Neuronal stem cell (in vitro differentiated cells): ENCODE measurements at regions not wholly inside any gene's neighbourhood (a gene's known extent, or its start where the extent isn't known, plus 50 kb on each side); places are given as distances from the start of the nearest gene placed in this dataset.

Experiments used
- DNase-seq: peaks from one replicate; pipeline ENCODE4 v3.0.0-alpha.2; 2013; ENCODE audit warnings: low spot score
- H2AFZ ChIP-seq: one replicate; pipeline ENCODE4 v1.6.1; 2013; ENCODE audit warnings: mild to moderate bottlenecking, low read length, inconsistent platforms
- H2AK5ac ChIP-seq: 2 replicates; pipeline ENCODE4 v1.6.1; 2013; ENCODE audit warnings: low read depth, mild to moderate bottlenecking, inconsistent platforms, low read length, moderate library complexity, mixed read lengths
- H2BK120ac ChIP-seq: 2 replicates; pipeline ENCODE4 v1.6.1; 2013; ENCODE audit warnings: low read depth, mild to moderate bottlenecking, inconsistent platforms, low read length, moderate library complexity, mixed read lengths
- H2BK12ac ChIP-seq: one replicate; pipeline ENCODE4 v1.6.1; 2013; ENCODE audit warnings: low read length, inconsistent platforms
- H2BK15ac ChIP-seq: 2 replicates; pipeline ENCODE4 v1.6.1; 2013; ENCODE audit warnings: mild to moderate bottlenecking, low read length, inconsistent platforms, mixed read lengths
- H2BK5ac ChIP-seq: one replicate; pipeline ENCODE4 v1.6.1; 2013; ENCODE audit warnings: inconsistent platforms, mild to moderate bottlenecking, low read length, moderate library complexity
- H3K14ac ChIP-seq: one replicate; pipeline ENCODE4 v1.6.1; 2013; ENCODE audit warnings: low read length, inconsistent platforms
- H3K18ac ChIP-seq: 2 replicates; pipeline ENCODE4 v1.6.1; 2013; ENCODE audit warnings: low read length, inconsistent platforms
- H3K23ac ChIP-seq: 2 replicates; pipeline ENCODE4 v1.6.1; 2013; ENCODE audit warnings: low read depth, mild to moderate bottlenecking, mixed read lengths, low read length, inconsistent platforms; ENCODE audit not compliant: poor library complexity
- H3K27ac ChIP-seq: replicated peaks from 3 replicates; pipeline ENCODE4 v1.5.1; 2013; ENCODE audit warnings: low read length, inconsistent platforms
- H3K27me3 ChIP-seq, 3 experiments: 2 replicates each; pipeline ENCODE4 v1.6.1; 2013; ENCODE audit warnings: low read length in 3 of 3, mild to moderate bottlenecking in 2 of 3, inconsistent platforms in 1 of 3, low read depth in 1 of 3, mixed read lengths in 1 of 3, moderate library complexity in 1 of 3; ENCODE audit not compliant: control insufficient read depth in 3 of 3, insufficient read depth in 3 of 3
- H3K36me3 ChIP-seq, 2 donors: replicated peaks in 1 of 2; 2 replicates each; pipeline ENCODE4 v1.6.1; 2013; ENCODE audit warnings: low read length in 2 of 2; ENCODE audit not compliant: control insufficient read depth in 2 of 2, insufficient read depth in 2 of 2
- H3K4ac ChIP-seq: 2 replicates; pipeline ENCODE4 v1.6.1; 2013; ENCODE audit warnings: inconsistent platforms, mild to moderate bottlenecking, low read length, moderate library complexity
- H3K4me1 ChIP-seq, 2 donors: 1 replicate in 1 of 2; 2 replicates in 1 of 2; pipeline ENCODE4 v1.6.1; 2013; ENCODE audit warnings: low read length in 2 of 2, low read depth in 1 of 2; ENCODE audit not compliant: control insufficient read depth in 2 of 2, insufficient read depth in 1 of 2
- H3K4me2 ChIP-seq: one replicate; pipeline ENCODE4 v1.6.1; 2013; ENCODE audit warnings: mild to moderate bottlenecking, low read length, inconsistent platforms; ENCODE audit not compliant: insufficient read depth, poor library complexity, severe bottlenecking
- H3K4me3 ChIP-seq, 2 donors: 2 replicates each; pipeline ENCODE4 v1.5.1; 2013; ENCODE audit warnings: low read length in 2 of 2, mild to moderate bottlenecking in 2 of 2, inconsistent platforms in 1 of 2, moderate library complexity in 1 of 2
- H3K79me1 ChIP-seq: one replicate; pipeline ENCODE4 v1.6.1; 2013; ENCODE audit warnings: low read depth, mild to moderate bottlenecking, inconsistent platforms, low read length, moderate library complexity
- H3K9ac ChIP-seq: one replicate; pipeline ENCODE4 v1.6.1; 2013; ENCODE audit warnings: mild to moderate bottlenecking, low read depth, low read length, inconsistent platforms; ENCODE audit not compliant: poor library complexity
- H3K9me3 ChIP-seq, 2 donors: replicated peaks in 1 of 2; 2 replicates each; pipeline versions ENCODE3 to v1.6.1; 2013; ENCODE audit warnings: low read length in 2 of 2, mild to moderate bottlenecking in 2 of 2, inconsistent platforms in 1 of 2, low read depth in 1 of 2, mixed read lengths in 1 of 2, moderate library complexity in 1 of 2; ENCODE audit not compliant: control insufficient read depth in 2 of 2, insufficient read depth in 1 of 2
- H4K8ac ChIP-seq: one replicate; pipeline ENCODE4 v1.6.1; 2013; ENCODE audit warnings: low read depth, mild to moderate bottlenecking, inconsistent platforms, low read length, moderate library complexity
- H4K91ac ChIP-seq: one replicate; pipeline ENCODE4 v1.6.1; 2013; ENCODE audit warnings: low read length, low read depth, mild to moderate bottlenecking, inconsistent platforms; ENCODE audit not compliant: poor library complexity
- WGBS, 2 donors: extraction: QIAGEN DNeasy Blood & Tissue Kit; methylation state at CpG; one replicate each; pipeline ENCODE4 v1.1.7; 2013; ENCODE audit warnings: missing lambda C conversion rate in 2 of 2, mixed read lengths in 1 of 2; ENCODE audit not compliant: insufficient read length in 2 of 2, insufficient replicate concordance in 1 of 2; ENCODE audit errors: extremely low coverage in 2 of 2; 5-methylcytosine and 5-hydroxymethylcytosine counted together

DNA sequence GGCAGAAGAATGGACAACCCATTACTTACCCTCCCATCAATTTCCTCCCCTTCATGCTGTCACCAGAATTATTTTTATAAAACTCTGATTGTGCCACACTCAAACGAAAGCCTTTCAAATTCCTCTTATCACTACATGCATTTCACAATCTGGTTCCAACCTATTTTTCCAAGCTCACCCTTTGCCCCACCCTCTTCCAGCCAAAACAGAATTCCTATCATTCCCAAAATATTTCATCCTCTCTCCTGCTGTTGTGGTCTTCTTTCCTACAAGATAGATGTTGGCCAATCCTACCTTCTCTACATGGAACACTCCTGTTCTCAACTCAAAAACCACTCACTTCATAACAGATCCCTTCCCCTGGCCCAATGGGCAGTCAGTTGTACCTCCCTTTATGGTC is 111.5 kb downstream of the ELAPOR2 start:
- Histone ChIP-seq H3K9me3 (no peaks in the 10 kb centered on the region), H3K27ac (no peak overlapping the region), H3K23ac (no peak overlapping the region), H2BK120ac (no peak overlapping the region), H4K91ac (no peak overlapping the region), H3K4me1 (peaks cover 0 to 8% of the 10 kb centered on the region in 2 donors), H3K27me3 (no peaks in the 10 kb centered on the region), H3K36me3 (no peaks in the 10 kb centered on the region), H3K9ac (no peak overlapping the region), H3K18ac (no peak overlapping the region), H2BK5ac (no peak overlapping the region), H2AK5ac (no peak overlapping the region), H4K8ac (no peak overlapping the region), H3K4me2 (no peak overlapping the region), H3K79me1 (no peaks in the 10 kb centered on the region), H3K4me3 (no peak overlapping the region), H2BK15ac (no peak overlapping the region), H3K14ac (no peak overlapping the region), H2AFZ (no peak overlapping the region), H2BK12ac (no peak overlapping the region), H3K4ac (no peak overlapping the region)
- DNase-seq: no peak
- WGBS, 2 donors: no CpG with 5 or more reads among the region's 1 CpG

GRCh38 chr7:86943447-86943846 is 116.0 kb downstream of the ELAPOR2 start:
- no peak overlapping the region for H2AFZ ChIP-seq
- H3K23ac ChIP-seq: no peak overlapping the region

GRCh38 chr7:86942995-86943394 is 116.5 kb downstream of the ELAPOR2 start:
- Histone ChIP-seq H3K9me3 (no peaks in the 10 kb centered on the region), H2BK15ac (no peak overlapping the region), H3K23ac (no peak overlapping the region), H4K91ac (no peak overlapping the region), H2AK5ac (no peak overlapping the region), H2BK5ac (no peak overlapping the region), H2BK120ac (no peak overlapping the region), H3K14ac (no peak overlapping the region), H3K27me3 (no peaks in the 10 kb centered on the region), H3K4me2 (no peak overlapping the region), H2AFZ (no peak overlapping the region), H2BK12ac (no peak overlapping the region), H4K8ac (no peak overlapping the region), H3K4ac (no peak overlapping the region), H3K9ac (no peak overlapping the region), H3K36me3 (peaks cover 4 to 10% of the 10 kb centered on the region in 2 donors), H3K27ac (no peak overlapping the region), H3K79me1 (no peaks in the 10 kb centered on the region), H3K4me1 (peaks cover under 1 to 2% of the 10 kb centered on the region in 2 donors), H3K18ac (no peak overlapping the region), H3K4me3 (no peak overlapping the region)
- WGBS, 2 donors: no CpG with 5 or more reads among the region's 2 CpGs
- DNase-seq: no peak

More at GRCh38 chr7:86943447-86943846, 116.0 kb downstream of the ELAPOR2 start:
- Histone ChIP-seq H4K8ac (no peak overlapping the region), H3K27ac (no peak overlapping the region), H2BK5ac (no peak overlapping the region), H3K9ac (no peak overlapping the region), H2BK12ac (no peak overlapping the region), H2BK120ac (no peak overlapping the region), H3K14ac (no peak overlapping the region), H3K79me1 (no peaks in the 10 kb centered on the region), H3K4me2 (no peak overlapping the region), H2AK5ac (no peak overlapping the region), H3K36me3 (peaks cover 4 to 6% of the 10 kb centered on the region in 2 donors), H3K27me3 (no peaks in the 10 kb centered on the region), H3K4ac (no peak overlapping the region), H3K18ac (no peak overlapping the region), H3K4me3 (no peak overlapping the region), H2BK15ac (no peak overlapping the region), H3K4me1 (peaks cover 2% of the 10 kb centered on the region in 2 donors), H4K91ac (no peak overlapping the region), H3K9me3 (no peaks in the 10 kb centered on the region)
- whole genome bisulfite sequencing, 2 donors: no CpG with 5 or more reads among the region's 1 CpG
- DNase-seq: no peak

- no peak overlapping the region for H3K27ac ChIP-seq
Observed at GRCh38 chr7:86942081-86942480, 117.4 kb downstream of the ELAPOR2 start.

More at GRCh38 chr7:86942081-86942480, 117.4 kb downstream of the ELAPOR2 start:
- H3K23ac ChIP-seq: no peak overlapping the region
- H4K91ac ChIP-seq: no peak overlapping the region
- no peak overlapping the region for H3K14ac ChIP-seq
- no peak overlapping the region for H2AK5ac ChIP-seq
- H3K36me3 ChIP-seq: peaks cover 6 to 18% of the 10 kb centered on the region in 2 donors
- no peaks in the 10 kb centered on the region for H3K79me1 ChIP-seq
- no peak overlapping the region for H4K8ac ChIP-seq
- peaks cover 0 to 2% of the 10 kb centered on the region in 2 donors for H3K4me1 ChIP-seq
- H2BK15ac ChIP-seq: no peak overlapping the region
- no peaks in the 10 kb centered on the region for H3K27me3 ChIP-seq
- H3K4ac ChIP-seq: no peak overlapping the region
- no peaks in the 10 kb centered on the region for H3K9me3 ChIP-seq
- no peak overlapping the region for H3K4me3 ChIP-seq
- H2BK12ac ChIP-seq: no peak overlapping the region
- no peak overlapping the region for H3K18ac ChIP-seq
- H3K4me2 ChIP-seq: no peak overlapping the region
- no peak overlapping the region for H2BK120ac ChIP-seq
- H2BK5ac ChIP-seq: no peak overlapping the region
- H3K9ac ChIP-seq: no peak overlapping the region
- H2AFZ ChIP-seq: peak overlapping the region; percentile 35
- WGBS, 2 donors: no CpG with 5 or more reads among the region's 2 CpGs
- DNase-seq: peak; percentile 29
